GM18505 (cell line): ENCODE measurements at regions not wholly inside any gene's neighbourhood (a gene's known extent, or its start where the extent isn't known, plus 50 kb on each side); places are given as distances from the start of the nearest gene placed in this dataset.
A peak's percentile ranks its signal among the peaks of the same experiment; 100 is the strongest.

ENCODE experiments used
- ATAC-seq: cut with Tn5 transposase; IDR thresholded peaks from one replicate; pipeline ENCODE4 v1.9.1; 2021; ENCODE audit not compliant: unreplicated experiment
- POLR2A ChIP-seq: IDR thresholded peaks from 4 replicates; pipeline ENCODE4 v1.6.1; 2011; ENCODE audit warnings: borderline replicate concordance; ENCODE audit not compliant: insufficient read depth, insufficient read length; ENCODE audit errors: extremely low read depth

DNA sequence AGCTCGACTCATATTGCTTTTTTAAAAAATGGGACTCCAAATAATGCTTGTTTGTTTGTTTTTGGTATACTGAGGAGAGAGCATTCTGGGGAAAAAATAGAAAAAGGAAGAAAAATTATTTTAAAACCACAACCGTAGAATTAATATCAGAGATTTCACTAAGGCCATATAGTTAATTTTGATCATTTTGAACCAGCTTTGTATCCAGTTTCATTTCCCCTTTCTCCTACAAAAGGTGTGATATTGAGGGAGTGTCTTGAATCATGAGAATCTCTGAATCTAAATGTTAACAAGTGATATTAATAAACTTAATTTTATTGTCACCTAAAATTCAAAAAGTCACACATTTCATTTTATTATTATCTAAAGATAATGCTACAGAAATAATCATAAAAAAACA lies 198.5 kb upstream of the GALNT5 start:
- no peak for ATAC-seq
- TF ChIP-seq POLR2A = no peak

DNA sequence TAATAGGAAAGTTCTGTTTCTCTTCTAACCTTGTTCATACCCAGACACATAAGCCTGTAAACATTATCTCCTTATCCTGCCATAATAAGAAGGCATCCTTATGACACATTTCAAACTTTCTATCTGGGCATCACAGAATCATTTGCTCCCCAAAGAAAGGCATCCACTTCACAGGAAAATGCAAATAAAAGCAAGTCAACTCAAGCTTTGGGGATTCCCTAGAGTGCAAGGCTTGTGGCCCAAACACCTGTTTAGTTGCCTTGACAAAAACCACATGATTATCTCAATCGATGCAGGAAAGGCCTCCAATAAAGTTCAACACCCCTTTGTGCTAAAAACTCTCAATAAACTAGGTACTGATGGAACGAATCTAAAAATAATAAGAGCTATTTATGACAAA lies 195.7 kb upstream of the GALNT5 start:
- TF ChIP-seq POLR2A = no peak
- peak; percentile 84 for ATAC-seq

DNA sequence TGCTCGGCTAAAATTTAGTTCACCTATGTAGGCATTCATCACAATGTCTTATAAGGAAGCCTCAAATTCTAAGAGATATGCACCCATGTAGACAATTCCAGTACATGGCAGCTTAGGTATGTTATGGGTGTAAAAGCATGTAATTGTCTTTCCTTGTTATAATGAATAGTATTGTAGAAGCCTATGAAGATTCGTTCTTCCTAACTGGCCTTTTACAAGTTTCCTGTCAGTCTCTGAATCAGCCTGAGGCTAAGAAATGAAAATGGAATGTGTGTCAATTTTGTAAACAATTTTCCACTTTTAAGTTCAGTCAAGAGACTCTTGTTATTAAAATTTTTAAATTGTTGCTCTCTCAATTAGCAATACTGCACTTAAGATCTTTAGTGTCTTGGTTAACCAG lies 189.9 kb upstream of the GALNT5 start:
- ATAC-seq = no peak
- TF ChIP-seq POLR2A = no peak

DNA sequence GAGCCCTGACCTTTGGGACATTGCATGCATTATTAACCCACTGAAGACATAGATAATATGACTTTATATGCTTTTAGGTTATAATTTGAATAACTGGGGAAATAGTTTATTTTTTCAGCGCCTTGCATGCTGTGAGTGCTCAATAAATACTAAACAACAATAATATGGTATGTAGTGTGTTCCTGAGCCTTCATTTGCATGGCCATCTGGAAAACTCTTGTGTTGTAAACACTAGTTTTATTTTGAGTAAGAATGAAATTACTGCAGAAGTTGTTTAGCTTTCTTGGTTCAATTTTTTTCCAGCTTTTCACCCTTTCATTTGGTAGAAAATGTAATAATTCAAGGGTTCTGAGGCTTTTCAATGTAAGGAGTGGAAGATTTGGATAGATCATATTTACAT lies 189.3 kb upstream of the GALNT5 start:
- TF ChIP-seq POLR2A = no peak
- ATAC-seq = no peak

DNA sequence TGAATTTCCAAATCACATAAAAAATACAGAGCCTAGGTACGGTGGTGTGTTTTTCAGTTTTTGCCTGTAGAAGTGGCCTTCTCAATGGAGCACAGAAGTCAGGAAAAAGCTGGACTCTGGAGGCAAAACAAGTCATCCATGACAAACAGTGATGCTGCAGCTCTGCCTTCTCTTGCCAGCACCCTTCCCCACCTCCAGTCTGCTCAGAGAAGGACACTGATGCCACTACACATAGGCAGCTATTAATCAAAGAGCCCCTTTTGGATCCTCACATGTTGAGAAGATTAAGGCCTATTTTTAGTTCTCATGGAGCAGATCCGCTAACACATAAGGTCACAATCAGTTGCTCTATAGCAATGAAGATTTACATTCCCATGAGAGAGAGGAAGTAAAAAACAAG lies 181.6 kb upstream of the GALNT5 start:
- no peak for ATAC-seq
- TF ChIP-seq POLR2A = no peak

DNA sequence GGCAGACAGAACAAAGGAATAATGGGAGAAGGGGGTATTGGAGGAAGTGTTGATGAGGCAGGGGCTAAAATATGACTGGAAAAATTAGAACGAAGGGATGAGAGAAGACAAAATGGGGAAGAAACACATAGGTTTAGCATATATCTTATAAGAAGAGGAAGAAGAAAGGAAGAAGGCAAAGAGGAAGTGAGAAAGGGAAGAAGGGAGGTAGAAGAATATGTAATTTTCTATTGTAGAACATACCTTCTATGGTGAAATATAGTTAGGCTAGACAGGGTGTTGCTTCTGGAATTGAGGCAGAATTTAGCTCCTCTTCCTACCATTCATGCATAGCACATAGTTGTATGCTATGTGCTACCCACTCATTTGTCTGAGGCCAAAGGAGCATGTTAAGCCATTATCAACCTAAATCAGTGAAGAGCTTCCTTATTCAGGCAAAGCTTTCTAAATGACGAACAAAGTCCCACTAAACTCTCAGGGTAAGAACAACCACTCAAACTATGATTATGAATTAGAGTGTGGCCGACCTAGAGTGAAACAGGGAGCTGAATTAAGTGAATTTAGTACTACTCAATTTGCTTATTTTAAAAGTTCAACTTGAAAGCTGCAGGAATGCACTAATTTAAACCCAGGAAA lies 180.9 kb upstream of the GALNT5 start:
- ATAC-seq = no peak
- TF ChIP-seq POLR2A = no peak

DNA sequence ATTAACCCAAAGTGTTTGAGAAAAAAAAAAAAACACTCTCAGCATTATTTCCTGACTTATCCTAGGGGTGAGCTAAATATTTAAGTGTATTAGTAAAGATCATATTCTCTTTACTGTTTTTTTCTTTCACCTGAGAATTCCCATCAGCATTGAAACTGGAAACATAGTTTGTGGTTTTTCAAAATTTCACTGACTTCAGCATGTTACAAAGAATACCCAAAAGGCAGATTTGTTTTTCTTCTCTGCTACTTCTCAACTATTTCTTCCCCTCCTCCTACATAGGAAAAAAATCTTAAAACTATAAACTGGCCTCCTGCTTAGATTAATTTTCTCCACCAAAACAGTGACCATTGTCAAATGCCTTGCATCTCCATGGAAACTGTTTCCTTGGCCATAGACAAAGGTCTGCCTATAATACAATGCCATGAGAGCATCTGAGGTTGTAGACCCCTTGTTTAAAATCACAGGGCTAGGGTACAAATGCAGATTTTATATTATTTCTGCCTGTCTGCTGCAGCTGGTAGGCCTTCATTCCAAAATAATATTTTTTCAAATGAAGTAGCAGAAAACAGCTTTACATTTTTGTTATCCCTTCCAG lies 179.7 kb upstream of the GALNT5 start:
- no peak for TF ChIP-seq POLR2A
- ATAC-seq = no peak

DNA sequence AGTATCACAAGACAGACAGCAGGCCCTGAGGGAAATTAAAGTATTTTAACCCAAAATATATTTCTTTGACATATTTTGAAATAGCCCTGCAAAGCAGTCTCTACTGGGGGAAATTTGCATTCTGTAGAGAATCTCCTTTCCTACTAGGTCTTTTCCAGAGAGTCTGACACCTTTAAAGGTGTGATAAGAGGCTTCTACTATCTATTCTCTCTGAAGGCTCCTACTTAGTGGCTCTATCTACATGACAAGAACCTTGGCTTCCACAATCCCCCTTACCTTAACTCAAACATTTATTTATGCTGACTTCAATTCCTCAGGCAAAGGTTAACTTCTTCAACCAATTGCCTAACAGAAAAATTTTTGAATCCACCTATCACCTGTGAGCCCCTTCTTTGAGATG lies 174.6 kb upstream of the GALNT5 start:
- no peak for TF ChIP-seq POLR2A
- ATAC-seq = no peak

DNA sequence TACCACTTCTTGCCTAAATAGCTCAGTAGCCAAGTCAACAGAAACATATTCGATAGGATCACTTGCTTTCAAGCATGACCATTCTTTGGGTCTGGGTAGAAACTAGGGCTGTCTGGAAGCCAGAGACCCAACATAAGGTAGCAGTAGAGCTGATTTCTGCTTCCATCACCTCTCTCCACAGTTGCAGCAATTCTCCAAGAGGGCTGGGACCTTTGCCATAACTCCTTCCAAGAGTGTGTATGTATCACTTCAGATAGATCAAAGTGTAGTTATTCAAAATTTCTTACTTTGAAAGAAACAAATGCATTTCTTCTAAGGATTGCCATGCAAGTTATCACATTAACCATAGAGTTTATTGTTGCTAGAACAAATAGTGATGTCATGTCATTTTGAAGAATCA lies 172.0 kb upstream of the GALNT5 start:
- ATAC-seq = no peak
- TF ChIP-seq POLR2A = no peak

DNA sequence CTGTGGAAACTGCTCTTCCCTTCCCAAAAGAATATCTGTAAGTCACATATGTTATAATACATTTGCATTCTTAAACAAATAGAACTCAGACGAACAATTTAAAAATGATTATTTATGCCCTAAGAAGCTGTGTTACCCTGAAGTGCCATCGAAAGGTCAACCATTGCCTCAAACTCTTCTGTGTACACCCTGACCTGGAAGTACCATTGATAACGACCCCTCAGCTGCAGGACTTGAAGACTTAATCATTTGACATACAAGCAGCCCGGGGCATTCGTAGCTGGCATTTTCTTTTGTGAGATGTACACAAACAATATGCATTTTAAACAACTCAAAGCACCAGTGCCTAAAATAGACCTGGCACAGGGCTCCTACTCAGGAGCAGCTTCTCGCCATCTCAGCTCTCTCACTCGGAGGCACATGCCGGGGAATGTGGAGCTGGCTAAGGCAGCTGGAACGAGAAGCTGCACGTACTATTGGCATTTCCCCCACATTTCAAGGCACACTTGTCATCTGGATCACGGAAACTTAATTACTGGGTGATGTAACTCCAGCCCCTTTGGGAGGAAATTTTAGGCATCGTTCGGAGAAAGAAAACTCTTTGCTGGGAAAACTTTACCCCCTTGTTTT lies 170.0 kb upstream of the GALNT5 start:
- TF ChIP-seq POLR2A = no peak
- ATAC-seq = no peak

DNA sequence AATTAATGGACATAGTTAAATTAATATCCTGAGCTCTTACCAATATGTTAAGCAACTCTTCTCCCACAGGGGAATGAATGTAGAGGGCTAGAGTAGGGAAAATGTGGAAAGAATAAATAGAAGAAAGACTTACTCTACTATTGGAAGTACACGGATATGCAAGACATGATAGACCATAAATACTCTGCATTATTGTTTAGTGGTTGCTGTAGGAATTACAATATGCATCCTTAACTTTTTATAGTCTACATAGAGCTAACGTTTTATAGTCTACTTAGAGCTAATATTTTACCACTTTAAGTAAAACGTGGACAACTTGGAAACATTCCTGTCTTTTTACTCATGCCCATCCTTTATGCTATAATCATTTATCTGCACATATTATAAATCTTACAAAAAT lies 163.8 kb upstream of the GALNT5 start:
- ATAC-seq = no peak
- TF ChIP-seq POLR2A = no peak

DNA sequence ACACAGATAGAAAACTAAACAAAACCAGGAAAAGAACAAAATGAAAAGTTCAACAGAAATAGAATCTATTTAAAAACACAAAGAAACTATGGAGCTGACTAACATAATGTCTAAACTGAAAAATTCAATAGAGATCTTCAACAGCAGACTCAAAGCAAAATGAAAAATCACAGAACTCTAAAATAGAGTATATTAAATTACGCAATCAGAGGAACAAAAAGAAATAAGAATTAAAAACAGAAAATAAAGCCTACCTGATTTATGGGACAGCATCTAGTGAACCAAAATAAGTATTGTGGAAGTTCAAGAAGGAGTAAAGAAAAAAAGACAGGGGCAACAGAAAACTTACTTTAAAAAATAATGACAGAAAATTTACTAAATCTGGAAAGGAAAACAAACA lies 152.1 kb upstream of the GALNT5 start:
- TF ChIP-seq POLR2A = no peak

DNA sequence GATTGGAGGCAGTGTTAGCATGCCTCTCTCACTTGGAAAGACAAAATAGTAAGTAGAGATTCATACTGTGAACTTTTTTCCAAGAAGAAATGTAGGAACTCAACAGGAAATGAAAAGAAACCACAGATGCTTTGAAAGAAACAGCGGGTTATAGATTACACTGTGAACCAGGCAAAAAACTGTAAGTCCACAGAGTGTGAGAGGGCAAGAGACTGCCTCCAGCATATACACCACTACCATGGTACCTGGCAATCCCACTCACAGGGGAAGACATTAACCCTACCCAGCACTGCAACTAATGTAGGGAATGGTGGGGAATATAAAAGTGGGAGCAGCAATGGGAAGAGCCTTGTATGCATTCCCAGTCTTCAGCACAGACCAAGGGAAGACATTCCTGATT lies 150.6 kb upstream of the GALNT5 start:
- TF ChIP-seq POLR2A = no peak
- no peak for ATAC-seq

More for the DNA sequence above, 152.1 kb upstream of the GALNT5 start:
- no peak for ATAC-seq

DNA sequence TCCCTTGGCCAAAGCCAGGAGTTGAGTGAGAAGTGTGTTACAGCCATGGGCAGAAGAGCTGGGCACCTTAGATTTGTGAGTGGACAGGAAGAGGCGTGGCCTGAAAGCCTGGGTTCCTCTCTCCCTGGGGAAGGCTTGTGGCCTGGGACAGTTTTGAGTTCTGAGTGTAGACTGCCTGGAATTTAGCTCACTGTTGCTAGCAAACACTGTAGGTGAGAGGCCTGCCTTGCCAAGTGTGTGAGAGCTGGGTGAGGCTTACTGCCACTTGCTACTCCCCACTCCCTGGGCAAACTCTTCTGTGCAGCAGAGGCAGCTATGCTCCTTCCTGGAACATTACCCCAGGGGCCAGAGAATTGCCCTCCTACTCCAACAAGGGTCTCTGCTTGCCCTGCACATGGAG lies 150.0 kb upstream of the GALNT5 start:
- ATAC-seq = no peak
- TF ChIP-seq POLR2A = no peak

DNA sequence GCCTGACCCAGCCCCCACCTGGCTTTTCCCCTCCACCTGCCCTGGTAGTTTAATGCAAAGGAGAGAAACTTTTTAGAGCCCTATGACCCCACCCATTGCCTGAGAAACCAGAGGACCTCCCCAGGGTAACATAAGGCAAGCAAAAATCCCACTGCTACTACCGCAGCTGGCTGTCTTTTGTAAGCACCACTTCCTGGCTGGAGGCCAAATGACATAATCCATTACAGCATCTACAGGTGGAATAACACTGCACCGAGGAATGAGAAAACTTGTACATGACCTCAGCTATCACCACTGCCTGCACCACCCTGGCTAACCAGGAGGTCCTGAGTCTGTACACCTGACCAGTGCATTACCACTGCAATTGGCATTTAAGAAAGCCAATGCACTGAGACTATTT lies 149.6 kb upstream of the GALNT5 start:
- no peak for ATAC-seq
- no peak for TF ChIP-seq POLR2A

DNA sequence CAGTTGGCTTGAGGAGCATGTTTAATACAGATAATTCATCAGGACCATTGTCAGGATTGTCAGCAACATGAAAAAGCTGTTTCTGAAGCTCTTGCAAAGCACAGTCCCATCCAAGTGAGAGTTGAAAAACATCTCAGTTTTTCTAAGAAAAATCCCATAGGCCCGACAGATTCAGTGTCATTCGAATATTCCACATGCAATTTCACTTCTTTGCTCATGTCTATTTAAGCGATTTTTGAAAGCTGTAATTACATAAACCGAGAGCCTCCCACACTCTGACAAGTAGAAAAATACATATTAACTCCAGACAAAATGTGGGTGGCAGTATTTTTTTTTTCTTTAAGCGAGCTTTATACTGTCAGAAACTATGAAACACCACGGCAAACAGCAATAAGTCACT lies 134.7 kb upstream of the GALNT5 start:
- ATAC-seq = no peak
- no peak for TF ChIP-seq POLR2A
